B cell (primary cell): ENCODE measurements at regions not wholly inside any gene's neighbourhood (a gene's known extent, or its start where the extent isn't known, plus 50 kb on each side); places are given as distances from the start of the nearest gene placed in this dataset.

Experiments used
- ATAC-seq: fragments of 200-7000 bp; cut with Tn5 transposase; one replicate; pipeline ENCODE4 v1.10.0; 2021; ENCODE audit warnings: low read depth, mild to moderate bottlenecking, moderate number of reproducible peaks, moderate library complexity
- CTCF ChIA-PET: fragments of 350-600 bp; sonication (Branson Sonifier 250); formaldehyde crosslinking; loops from one replicate; lab custom pipeline; 2021; ENCODE audit warnings: antibody characterized with exemption, inconsistent platforms; lab: Charles Lee
- POLR2A ChIA-PET: fragments of 350-600 bp; sonication (Branson Sonifier 250); formaldehyde crosslinking; loops from one replicate; lab custom pipeline; 2021; ENCODE audit warnings: antibody characterized with exemption; lab: Charles Lee
- DNase-seq: peaks from one replicate; pipeline ENCODE4 v3.0.0; 2013
- H2AFZ ChIP-seq: 2 replicates; pipeline ENCODE4 v1.6.1; 2012; ENCODE audit warnings: mild to moderate bottlenecking, low read depth, low read length; ENCODE audit not compliant: insufficient read depth, poor library complexity, severe bottlenecking
- H3K27ac ChIP-seq, 2 donors: 1 replicate in 1 of 2; 2 replicates in 1 of 2; pipeline ENCODE4 v1.5.1; 2012 to 2013; ENCODE audit warnings: low read length in 2 of 2, mild to moderate bottlenecking in 2 of 2, moderate library complexity in 1 of 2
- H3K27me3 ChIP-seq, 4 experiments: fragments of 200-600 bp in 1 of 4; sonication (generic) in 1 of 4; replicated peaks in 1 of 4; 1 replicate in 2 of 4; 2 replicates in 2 of 4; pipeline versions ENCODE4 v1.6.1 to v1.7.0; 2013 to 2016; ENCODE audit warnings: low read length in 3 of 4, mild to moderate bottlenecking in 2 of 4, mixed read lengths in 1 of 4, moderate library complexity in 1 of 4; ENCODE audit not compliant: insufficient read depth in 4 of 4, control insufficient read depth in 3 of 4; ENCODE audit errors: control extremely low read depth in 1 of 4
- H3K36me3 ChIP-seq, 2 experiments: replicated peaks in 1 of 2; 1 replicate in 1 of 2; 2 replicates in 1 of 2; pipeline versions ENCODE4 v1.6.1 to v1.7.1; 2013; ENCODE audit warnings: low read length in 1 of 2; ENCODE audit not compliant: insufficient read depth in 2 of 2, control insufficient read depth in 1 of 2; ENCODE audit errors: control extremely low read depth in 1 of 2, extremely low read depth in 1 of 2
- H3K4me1 ChIP-seq, 2 donors: fragments of 200-600 bp in 1 of 2; sonication (generic) in 1 of 2; 1 replicate in 1 of 2; 2 replicates in 1 of 2; pipeline versions ENCODE4 v1.5.1 to v1.6.1; 2013 to 2017; ENCODE audit warnings: low read length in 2 of 2; ENCODE audit not compliant: control insufficient read depth in 2 of 2, insufficient read depth in 2 of 2
- H3K4me2 ChIP-seq: replicated peaks from 2 replicates; pipeline ENCODE3; 2012; ENCODE audit warnings: mild to moderate bottlenecking, low read depth, low read length; ENCODE audit not compliant: poor library complexity, severe bottlenecking
- H3K4me3 ChIP-seq, 5 experiments: fragments of 200-600 bp in 1 of 5; sonication (generic) in 1 of 5; 1 replicate in 3 of 5; 2 replicates in 2 of 5; pipeline versions ENCODE4 v1.5.1 to v1.7.0; 2011 to 2016; ENCODE audit warnings: low read length in 4 of 5, mild to moderate bottlenecking in 4 of 5, low read depth in 2 of 5, control low read depth in 1 of 5, moderate library complexity in 1 of 5; ENCODE audit not compliant: insufficient read depth in 1 of 5; ENCODE audit errors: control extremely low read depth in 1 of 5, extremely low read depth in 1 of 5
- H3K79me2 ChIP-seq: fragments of 200-600 bp; sonication (generic); one replicate; pipeline ENCODE4 v1.6.0; 2016; ENCODE audit warnings: low read length; ENCODE audit not compliant: control insufficient read depth, insufficient read depth
- H3K9ac ChIP-seq: fragments of 200-600 bp; sonication (generic); 2 replicates; pipeline ENCODE4 v1.6.1; 2017; ENCODE audit warnings: mild to moderate bottlenecking, low read length, moderate library complexity
- H3K9me3 ChIP-seq, 3 donors: one replicate each; pipeline versions ENCODE4 v1.6.1 to v1.7.1; 2013; ENCODE audit warnings: low read length in 2 of 3; ENCODE audit not compliant: control insufficient read depth in 2 of 3, insufficient read depth in 1 of 3; ENCODE audit errors: control extremely low read depth in 1 of 3
- H4K20me1 ChIP-seq: 2 replicates; pipeline ENCODE4 v1.6.0; 2012; ENCODE audit warnings: mild to moderate bottlenecking, low read length; ENCODE audit not compliant: insufficient read depth, control insufficient read depth, poor library complexity, severe bottlenecking
- H3K27ac Mint-ChIP-seq: one replicate; pipeline ENCODE4 v1.8.0; 2021; ENCODE audit warnings: mixed read lengths
- H3K27me3 Mint-ChIP-seq: one replicate; pipeline ENCODE4 v1.8.0; 2021; ENCODE audit warnings: mixed read lengths
- H3K4me1 Mint-ChIP-seq: one replicate; pipeline ENCODE4 v1.8.0; 2021; ENCODE audit warnings: mixed read lengths
- H3K4me3 Mint-ChIP-seq: one replicate; pipeline ENCODE4 v1.8.0; 2021; ENCODE audit warnings: mixed read lengths
- H3K9me3 Mint-ChIP-seq: one replicate; pipeline ENCODE4 v1.8.0; 2022; ENCODE audit warnings: mixed read lengths; ENCODE audit not compliant: insufficient read depth
- EZH2 ChIP-seq: IDR thresholded peaks from 2 replicates; pipeline ENCODE4 v1.6.1; 2012; ENCODE audit warnings: borderline replicate concordance, low read depth, mild to moderate bottlenecking, moderate library complexity, low read length; ENCODE audit not compliant: insufficient read depth, poor library complexity, severe bottlenecking
- WGBS: methylation state at CpG from one replicate; pipeline ENCODE4 v1.1.5; 2013; ENCODE audit warnings: missing lambda C conversion rate; ENCODE audit not compliant: insufficient coverage; 5-methylcytosine and 5-hydroxymethylcytosine counted together
- intact Hi-C: fragments of 100-400 bp; cut with micrococcal nuclease; formaldehyde crosslinking; loops from one replicate; pipeline ENCODE4 v1.10.0; 2022
- TF ChIP-seq, protein P1 (sequence below): fragments of 200-600 bp; IDR thresholded peaks from one replicate; pipeline ENCODE4 v1.8.0; 2022; ENCODE audit warnings: antibody characterized with exemption, mild to moderate bottlenecking

DNA sequence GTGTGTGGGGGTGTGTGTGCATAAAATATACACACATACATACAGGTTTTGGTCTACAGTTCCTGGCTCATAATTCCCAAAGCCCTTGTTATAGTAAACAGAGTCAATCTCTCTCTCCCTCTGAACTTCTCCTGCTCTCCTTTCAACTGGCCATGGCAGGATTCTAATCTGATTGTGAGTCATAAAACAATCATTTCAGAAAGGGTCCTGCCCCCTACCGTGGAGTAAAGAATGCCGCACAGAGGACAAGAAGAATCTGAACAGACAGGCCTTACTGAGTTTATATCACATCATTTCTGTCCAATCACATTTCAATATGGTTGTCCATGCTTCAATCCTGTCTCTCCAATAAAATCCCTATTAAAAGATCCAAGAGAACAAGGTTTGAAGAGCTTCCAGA is 416.9 kb downstream of the FRK start:
- Histone ChIP-seq H3K4me2 (no peak overlapping the region), H3K4me3 (no peak overlapping the region), H3K4me1 (no peaks in the 10 kb centered on the region), H3K27ac (no peak overlapping the region), H3K27me3 (no peaks in the 10 kb centered on the region), H3K36me3 (no peaks in the 10 kb centered on the region), H3K79me2 (no peaks in the 10 kb centered on the region), H3K9ac (no peak overlapping the region), H2AFZ (no peak overlapping the region), H4K20me1 (no peaks in the 10 kb centered on the region), H3K9me3 (peaks cover 0 to 6% (median 0%) of the 10 kb centered on the region in 3 donors)
- TF ChIP-seq EZH2, result no peak
- TF ChIP-seq, protein P1, sequence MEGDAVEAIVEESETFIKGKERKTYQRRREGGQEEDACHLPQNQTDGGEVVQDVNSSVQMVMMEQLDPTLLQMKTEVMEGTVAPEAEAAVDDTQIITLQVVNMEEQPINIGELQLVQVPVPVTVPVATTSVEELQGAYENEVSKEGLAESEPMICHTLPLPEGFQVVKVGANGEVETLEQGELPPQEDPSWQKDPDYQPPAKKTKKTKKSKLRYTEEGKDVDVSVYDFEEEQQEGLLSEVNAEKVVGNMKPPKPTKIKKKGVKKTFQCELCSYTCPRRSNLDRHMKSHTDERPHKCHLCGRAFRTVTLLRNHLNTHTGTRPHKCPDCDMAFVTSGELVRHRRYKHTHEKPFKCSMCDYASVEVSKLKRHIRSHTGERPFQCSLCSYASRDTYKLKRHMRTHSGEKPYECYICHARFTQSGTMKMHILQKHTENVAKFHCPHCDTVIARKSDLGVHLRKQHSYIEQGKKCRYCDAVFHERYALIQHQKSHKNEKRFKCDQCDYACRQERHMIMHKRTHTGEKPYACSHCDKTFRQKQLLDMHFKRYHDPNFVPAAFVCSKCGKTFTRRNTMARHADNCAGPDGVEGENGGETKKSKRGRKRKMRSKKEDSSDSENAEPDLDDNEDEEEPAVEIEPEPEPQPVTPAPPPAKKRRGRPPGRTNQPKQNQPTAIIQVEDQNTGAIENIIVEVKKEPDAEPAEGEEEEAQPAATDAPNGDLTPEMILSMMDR, result no peak
- ChIA-PET POLR2A (no interaction called here), CTCF (no interaction called here)
- no peak overlapping the region for H3K27ac Mint-ChIP-seq
- H3K4me3 Mint-ChIP-seq, result no peak overlapping the region
- intact Hi-C loops, result no loop called here
- no peaks in the 10 kb centered on the region for H3K4me1 Mint-ChIP-seq
- peaks cover 3% of the 10 kb centered on the region for H3K9me3 Mint-ChIP-seq
- DNase-seq, result no peak
- WGBS, result 44% methylated on average over 2 of the region's 2 CpGs
- H3K27me3 Mint-ChIP-seq, result no peaks in the 10 kb centered on the region
- no peak for ATAC-seq

DNA sequence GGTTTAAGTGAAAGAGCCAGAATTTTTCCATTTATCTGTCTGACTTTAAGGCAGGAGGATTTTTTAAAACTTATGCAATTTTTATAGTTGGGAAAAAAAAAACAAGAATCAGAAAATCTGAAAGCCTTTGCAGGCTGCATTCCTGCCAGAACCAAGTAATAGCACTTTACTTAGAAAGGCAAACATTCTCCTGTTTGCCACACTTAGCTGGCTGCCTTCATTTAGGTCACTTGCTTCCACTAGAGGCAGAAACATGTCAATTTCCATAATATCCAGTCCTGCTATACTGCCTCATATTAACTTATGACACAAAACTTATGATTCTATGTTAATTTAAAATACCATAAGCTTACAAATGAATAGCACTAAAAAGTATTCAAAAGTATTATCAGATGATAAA is 425.8 kb downstream of the FRK start:
- ChIA-PET CTCF (no interaction called here), POLR2A (no interaction called here)
- no peaks in the 10 kb centered on the region for H3K27me3 ChIP-seq
- no peaks in the 10 kb centered on the region for H3K36me3 ChIP-seq
- H3K27me3 Mint-ChIP-seq, result no peaks in the 10 kb centered on the region
- no peaks in the 10 kb centered on the region for H3K9me3 ChIP-seq
- ATAC-seq (no peak), DNase-seq (no peak)
- no peak overlapping the region for H3K27ac Mint-ChIP-seq
- no peak overlapping the region for H3K4me2 ChIP-seq
- no peak overlapping the region for H2AFZ ChIP-seq
- H3K9ac ChIP-seq, result no peak overlapping the region
- H3K9me3 Mint-ChIP-seq, result no peaks in the 10 kb centered on the region
- no peak for TF ChIP-seq EZH2
- TF ChIP-seq, protein P1, result no peak
- H3K27ac ChIP-seq, result no peak overlapping the region
- no peaks in the 10 kb centered on the region for H3K4me1 ChIP-seq
- H3K4me1 Mint-ChIP-seq, result no peaks in the 10 kb centered on the region
- no peaks in the 10 kb centered on the region for H3K79me2 ChIP-seq
- no peak overlapping the region for H3K4me3 Mint-ChIP-seq
- H3K4me3 ChIP-seq, result no peak overlapping the region
- intact Hi-C loops, result no loop called here
- H4K20me1 ChIP-seq, result no peaks in the 10 kb centered on the region
